ENCODE measurements at regions not wholly inside any gene's neighbourhood (a gene's known extent, or its start where the extent isn't known, plus 50 kb on each side); places are given as distances from the start of the nearest gene placed in this dataset.

- TF ChIP-seq CTCF (IDR thresholded peaks at IDR 0.05): no peak
- TF ChIP-seq POLR2A (IDR thresholded peaks at IDR 0.05): no peak
Observed at GRCh38 chr13:37326334-37326733, 220.9 kb upstream of the CSNK1A1L start.
